ENCODE measurements at regions not wholly inside any gene's neighbourhood (a gene's known extent, or its start where the extent isn't known, plus 50 kb on each side); places are given as distances from the start of the nearest gene placed in this dataset.
"Not testable (repeated sequence)": the region's sequence is repeated elsewhere in the genome, so short reads cannot be mapped to it uniquely, and the experiment has no call there.

- DNase-seq: no peak
Observed at GRCh38 chr16:52386694-52387093, 160.2 kb downstream of the TOX3 start.

DNA sequence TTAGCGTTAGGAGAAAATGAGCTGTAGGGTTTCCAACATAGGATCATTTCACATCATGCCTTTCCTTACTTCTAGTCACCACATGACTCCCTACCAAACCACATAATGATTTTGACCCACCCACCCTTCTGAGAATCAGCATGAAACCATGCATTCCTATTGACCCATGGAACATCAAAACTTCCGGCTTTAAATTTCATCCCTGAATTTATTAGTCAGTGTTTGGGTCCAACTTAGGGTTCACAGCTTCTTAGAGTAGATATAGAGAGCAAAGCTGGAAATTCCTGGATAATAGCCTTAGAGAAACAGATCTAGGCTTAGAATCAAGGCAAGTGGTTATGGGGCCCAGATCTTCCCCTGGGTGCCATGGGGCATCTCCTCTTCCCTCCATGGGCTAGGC, 162.6 kb downstream of the TOX3 start:
- no peak for DNase-seq

GRCh38 chr16:52383640-52384292, 163.2 kb downstream of the TOX3 start:
- no peak for DNase-seq

- no peak for DNase-seq
Observed at GRCh38 chr16:52383119-52383518, 163.8 kb downstream of the TOX3 start.

DNA sequence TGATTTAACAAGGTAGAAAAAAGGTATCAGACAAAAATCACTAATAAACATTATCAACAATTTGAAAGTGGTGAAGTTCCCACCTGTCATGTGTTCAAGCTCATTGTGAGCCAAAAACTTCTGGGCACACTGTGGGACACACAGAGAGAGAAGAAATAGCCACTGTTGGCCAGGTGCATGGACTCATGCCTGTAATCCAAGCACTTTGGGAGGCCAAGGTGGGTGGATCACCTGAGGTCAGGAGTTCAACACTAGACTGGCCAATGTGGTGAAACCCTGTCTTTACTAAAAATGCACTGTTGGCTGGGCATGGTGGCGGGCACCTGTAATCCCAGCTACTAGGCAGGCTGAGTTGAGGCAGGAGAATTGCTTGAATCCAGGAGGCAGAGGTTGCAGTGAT, 167.4 kb downstream of the TOX3 start:
- no peak for DNase-seq

- DNase-seq: no peak
Observed at GRCh38 chr16:52376676-52377280, 170.2 kb downstream of the TOX3 start.

GRCh38 chr16:52372313-52372712, 174.6 kb downstream of the TOX3 start:
- no peak for DNase-seq

- DNase-seq: no peak
Observed at GRCh38 chr16:52368859-52369258, 178.1 kb downstream of the TOX3 start.

GRCh38 chr16:52367821-52368220, 179.1 kb downstream of the TOX3 start:
- no peak for DNase-seq

DNA sequence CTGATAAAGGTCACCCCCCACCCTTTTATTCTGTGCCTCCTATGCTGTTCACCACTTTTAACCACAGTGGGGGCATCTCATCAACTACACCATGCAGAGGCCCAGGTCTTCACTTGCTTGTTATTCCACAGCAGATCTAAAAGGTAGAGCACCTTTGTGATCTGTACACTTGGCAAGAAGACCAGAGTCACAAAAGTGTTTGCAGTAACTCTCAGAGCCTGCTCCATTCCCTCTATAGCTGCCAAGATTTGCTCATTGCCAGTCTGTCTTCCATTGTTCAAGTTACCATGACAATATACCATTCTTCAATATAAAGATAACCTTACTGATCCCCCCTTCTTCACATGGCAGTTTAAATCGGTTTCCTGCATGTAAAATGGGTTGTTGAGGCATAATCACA, 180.0 kb downstream of the TOX3 start:
- DNase-seq: no peak

DNA sequence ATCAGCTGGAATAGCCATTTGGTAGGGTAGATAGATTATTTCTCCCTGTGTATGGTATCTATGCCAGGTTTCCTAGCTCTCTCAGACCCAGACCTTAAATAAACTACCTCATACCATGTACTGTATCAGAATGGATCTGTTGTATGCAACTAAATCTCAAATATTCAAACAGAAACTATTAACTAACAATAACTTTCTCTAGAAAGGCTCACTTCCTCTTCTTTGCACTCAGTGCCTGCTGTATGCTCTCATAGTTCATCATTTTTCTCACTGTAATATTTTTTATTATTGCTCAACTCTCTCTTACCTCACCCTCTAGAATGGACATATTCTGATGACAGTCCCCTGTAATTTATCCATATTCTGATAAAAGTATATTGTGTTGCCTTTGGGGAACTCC, 182.4 kb downstream of the TOX3 start:
- no peak for DNase-seq

- DNase-seq: no peak
Observed at GRCh38 chr16:52363082-52363481, 183.9 kb downstream of the TOX3 start.

- no peak for DNase-seq
Observed at GRCh38 chr16:52357711-52358110, 189.2 kb downstream of the TOX3 start.

- DNase-seq: no peak
Observed at GRCh38 chr16:52353249-52353648, 193.7 kb downstream of the TOX3 start.

DNA sequence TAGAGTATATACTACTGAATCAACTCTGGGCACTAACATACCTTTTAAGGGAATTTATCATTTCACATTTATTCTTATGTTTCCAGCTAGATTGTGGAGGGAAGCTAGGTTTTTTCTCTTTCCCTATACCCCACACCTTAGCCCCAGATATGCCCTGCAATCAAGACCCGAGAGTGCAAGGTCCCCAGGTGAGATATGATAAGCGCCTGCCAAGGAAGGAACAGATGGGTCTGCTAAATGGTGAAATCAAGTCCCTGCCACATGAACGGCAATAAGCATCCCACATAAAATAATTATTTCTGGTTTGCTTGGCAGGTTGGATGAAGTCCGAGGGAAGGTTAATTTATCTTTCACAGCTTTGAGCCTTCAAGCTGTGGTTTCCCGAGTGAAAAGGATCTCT, 195.5 kb downstream of the TOX3 start:
- no peak for DNase-seq

- DNase-seq: no peak
Observed at GRCh38 chr16:52350031-52350642, 196.8 kb downstream of the TOX3 start.

DNA sequence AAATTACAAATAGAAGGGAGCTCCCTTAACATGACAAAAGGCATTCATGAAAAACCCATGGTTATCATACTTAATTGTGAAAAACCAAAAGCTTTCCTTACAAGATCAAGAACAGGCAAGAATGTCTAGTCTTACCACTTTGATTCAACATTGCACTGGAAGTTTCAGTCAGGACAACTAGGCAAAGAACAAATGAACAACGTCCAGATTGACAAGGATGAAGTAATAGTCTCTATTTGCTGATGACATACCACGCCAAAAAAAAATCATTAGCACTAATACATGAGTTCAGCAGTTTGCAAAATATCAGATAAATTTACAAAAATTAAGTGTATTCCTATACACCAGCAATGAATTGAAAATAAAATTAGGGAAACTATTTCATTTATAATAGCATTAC, 200.2 kb downstream of the TOX3 start:
- no peak for DNase-seq

GRCh38 chr16:52333673-52334072, 213.3 kb downstream of the TOX3 start:
- not testable (repeated sequence) for DNase-seq

- no peak for DNase-seq
Observed at GRCh38 chr16:52320930-52321439, 226.0 kb downstream of the TOX3 start.

DNA sequence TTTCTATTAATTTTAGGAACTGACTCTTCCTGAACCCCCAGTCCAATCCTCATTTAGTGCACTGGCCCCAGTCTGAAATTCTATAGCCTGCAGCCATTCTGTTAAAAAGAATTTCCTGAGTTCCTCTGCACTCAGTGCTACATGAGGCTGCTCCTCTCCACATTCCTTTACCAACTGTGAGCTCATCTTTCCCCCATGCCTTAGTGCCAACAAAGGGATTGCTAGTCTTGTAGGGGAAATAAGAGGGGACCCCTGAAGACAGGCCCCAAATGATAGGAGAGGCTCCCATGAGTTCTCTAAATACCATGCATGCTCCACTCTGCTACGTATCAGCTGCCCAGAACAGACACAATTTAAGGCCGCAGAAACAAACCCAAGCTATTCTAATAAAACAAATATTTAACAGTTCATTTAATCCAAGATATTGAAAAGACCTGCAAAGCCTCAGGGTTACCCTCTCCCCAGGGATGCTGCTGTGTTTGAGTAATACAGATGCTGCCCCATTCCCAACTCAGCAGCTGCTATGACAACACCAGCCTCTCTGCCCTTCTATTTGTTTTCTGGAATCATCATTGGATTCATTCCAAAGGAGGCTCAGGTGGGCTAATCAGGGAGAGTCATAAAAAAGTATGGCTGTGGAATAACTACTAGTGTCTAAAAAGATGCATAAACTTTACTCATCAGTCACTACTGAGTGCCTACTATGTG, 228.5 kb downstream of the TOX3 start:
- DNase-seq: no peak

DNA sequence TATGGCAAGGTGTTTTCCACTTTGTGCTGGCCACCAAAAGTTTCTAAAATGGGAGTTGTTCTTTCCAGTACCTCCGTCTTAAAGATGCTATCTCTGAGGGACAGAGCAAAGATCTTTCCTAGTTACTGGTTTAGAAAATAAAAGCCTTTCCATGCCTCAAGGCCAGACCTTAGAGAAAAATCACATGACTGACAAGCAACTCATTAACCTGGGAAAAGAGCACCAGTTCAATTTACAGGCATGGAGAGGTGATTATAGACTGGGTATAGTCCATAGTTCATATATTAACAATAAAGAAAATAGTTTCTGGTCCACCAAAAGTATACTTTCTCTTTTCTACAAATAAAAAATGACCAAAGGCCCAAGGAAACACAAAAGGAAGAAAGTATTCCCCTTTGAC, 230.7 kb downstream of the TOX3 start:
- DNase-seq: no peak

DNA sequence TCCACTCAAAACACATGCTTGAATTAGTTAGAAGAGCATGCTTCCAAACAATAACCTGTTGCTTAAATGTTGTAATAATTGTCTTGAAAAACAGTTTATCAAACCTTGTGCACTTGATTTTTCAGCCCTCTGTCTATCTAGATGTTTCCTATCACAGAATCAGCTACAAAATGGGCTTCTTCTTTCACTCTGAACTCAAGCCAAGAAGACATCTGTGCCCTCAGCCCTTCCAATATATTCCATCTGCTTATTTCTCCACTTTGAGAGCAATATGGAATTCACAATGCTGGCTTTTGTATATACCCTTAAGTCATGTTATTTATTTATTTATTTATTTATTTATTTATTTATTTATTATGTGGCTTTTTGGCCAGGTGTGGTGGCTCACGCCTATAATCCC, 234.2 kb downstream of the TOX3 start:
- DNase-seq: no peak
